HepG2 (cell line): ENCODE measurements at regions not wholly inside any gene's neighbourhood (a gene's known extent, or its start where the extent isn't known, plus 50 kb on each side); places are given as distances from the start of the nearest gene placed in this dataset.

Source experiments
- DDIT3 ChIP-seq: sonication (generic); formaldehyde crosslinking; IDR thresholded peaks from 2 replicates; pipeline ENCODE4 v1.4.0; 2020; ENCODE audit warnings: mild to moderate bottlenecking, missing genetic modification reagents
- ELF4 ChIP-seq: sonication (generic); formaldehyde crosslinking; IDR thresholded peaks from 2 replicates; pipeline ENCODE4 v1.5.0; 2020; ENCODE audit warnings: missing genetic modification reagents, mild to moderate bottlenecking, moderate library complexity, borderline replicate concordance
- GABPA ChIP-seq, 2 experiments: IDR thresholded peaks; 2 replicates each; pipeline ENCODE4 v1.6.1; 2011 to 2016; ENCODE audit warnings: low read depth in 2 of 2, low read length in 1 of 2, missing biosample characterization in 1 of 2, missing genetic modification characterization in 1 of 2
- HMGXB4 ChIP-seq, 2 experiments: sonication (generic) in 1 of 2; formaldehyde crosslinking in 1 of 2; IDR thresholded peaks; 2 replicates each; pipeline versions ENCODE4 v1.4.0 to v1.6.1; 2018 to 2020; ENCODE audit warnings: missing genetic modification reagents in 2 of 2, borderline replicate concordance in 1 of 2, low read depth in 1 of 2, mild to moderate bottlenecking in 1 of 2, missing biosample characterization in 1 of 2
- KLF6 ChIP-seq: IDR thresholded peaks from 2 replicates; pipeline ENCODE4 v1.8.0; 2016; ENCODE audit warnings: missing biosample characterization, missing genetic modification reagents
- MAF1 ChIP-seq: sonication (generic); formaldehyde crosslinking; IDR thresholded peaks from 2 replicates; pipeline ENCODE4 v1.5.0; 2020; ENCODE audit warnings: missing genetic modification reagents, borderline replicate concordance
- NFRKB ChIP-seq: fragments of 450-650 bp; IDR thresholded peaks from 2 replicates; pipeline ENCODE4 v1.6.1; 2017
- RFXANK ChIP-seq: IDR thresholded peaks from 2 replicates; pipeline ENCODE4 v1.6.1; 2016
- ZFP90 ChIP-seq: sonication (generic); formaldehyde crosslinking; IDR thresholded peaks from 2 replicates; pipeline ENCODE4 v1.8.0; 2022; ENCODE audit warnings: missing genetic modification reagents, mild to moderate bottlenecking, inconsistent platforms, borderline replicate concordance
- ZNF136 ChIP-seq: sonication (generic); formaldehyde crosslinking; IDR thresholded peaks from 2 replicates; pipeline ENCODE4 v1.8.1; 2022; ENCODE audit warnings: low read depth, mild to moderate bottlenecking, moderate library complexity, missing genetic modification reagents
- ZNF142 ChIP-seq: sonication (generic); formaldehyde crosslinking; IDR thresholded peaks from 2 replicates; pipeline ENCODE4 v1.4.0; 2020; ENCODE audit warnings: missing genetic modification reagents
- ZNF317 ChIP-seq: sonication (generic); formaldehyde crosslinking; IDR thresholded peaks from 2 replicates; pipeline ENCODE4 v1.5.0; 2020; ENCODE audit warnings: mild to moderate bottlenecking, missing genetic modification reagents
- ZNF569 ChIP-seq: sonication (generic); formaldehyde crosslinking; IDR thresholded peaks from 2 replicates; pipeline ENCODE4 v1.5.0; 2020; ENCODE audit warnings: mild to moderate bottlenecking, missing genetic modification reagents, moderate library complexity, borderline replicate concordance
- ZNF781 ChIP-seq: sonication (generic); formaldehyde crosslinking; IDR thresholded peaks from 2 replicates; pipeline ENCODE4 v1.5.1; 2020; ENCODE audit warnings: borderline replicate concordance, mild to moderate bottlenecking, missing genetic modification reagents; ENCODE audit errors: not compliant biosample characterization
- ZNF788 ChIP-seq: sonication (generic); formaldehyde crosslinking; IDR thresholded peaks from 2 replicates; pipeline ENCODE4 v1.5.0; 2020; ENCODE audit warnings: mild to moderate bottlenecking, missing genetic modification reagents, borderline replicate concordance

GRCh38 chr3:105304487-105304886 lies 62.2 kb upstream of the ALCAM start (continued):
- TF ChIP-seq ZNF142 (CRISPR knock-in tag) (no peak), HMGXB4 (CRISPR knock-in tag; IDR thresholded peaks at IDR 0.05; ENCODE audit: borderline replicate concordance in 1 of 2, low read depth in 1 of 2) (no peak), GABPA (IDR thresholded peaks at IDR 0.05; ENCODE audit: low read depth, low read length) (no peak), GABPA (CRISPR knock-in tag; IDR thresholded peaks at IDR 0.05; ENCODE audit: low read depth) (no peak), RFXANK (CRISPR knock-in tag) (no peak), ZNF788 (CRISPR knock-in tag) (no peak), NFRKB (no peak), MAF1 (CRISPR knock-in tag) (no peak), ZNF317 (CRISPR knock-in tag) (no peak), ELF4 (CRISPR knock-in tag) (no peak), KLF6 (CRISPR knock-in tag) (no peak), DDIT3 (CRISPR knock-in tag) (no peak), ZNF781 (CRISPR knock-in tag) (no peak), ZFP90 (no peak), ZNF136 (CRISPR knock-in tag) (no peak), ZNF569 (CRISPR knock-in tag) (no peak)
